Tongue (tissue), 1 donor: ENCODE measurements at regions not wholly inside any gene's neighbourhood (a gene's known extent, or its start where the extent isn't known, plus 50 kb on each side); places are given as distances from the start of the nearest gene placed in this dataset.
"Not testable (repeated sequence)": the region's sequence is repeated elsewhere in the genome, so short reads cannot be mapped to it uniquely, and the experiment has no call there.

Experiments used
- DNase-seq: peaks from one replicate; pipeline ENCODE4 v3.0.0-alpha.2; 2015

GRCh38 chr5:2166306-2166978 is 283.7 kb upstream of the IRX4 start:
- DNase-seq, result no peak

GRCh38 chr5:2165615-2166305 is 283.0 kb upstream of the IRX4 start:
- no peak for DNase-seq

GRCh38 chr5:2165203-2165602 is 282.5 kb upstream of the IRX4 start:
- no peak for DNase-seq

- no peak for DNase-seq
These were observed 281.9 kb upstream of the IRX4 start for GRCh38 chr5:2164586-2164985.

GRCh38 chr5:2163940-2164490 is 281.3 kb upstream of the IRX4 start:
- no peak for DNase-seq

- DNase-seq, result no peak
These were observed 280.5 kb upstream of the IRX4 start for GRCh38 chr5:2163060-2163856.

- no peak for DNase-seq
These were observed 278.1 kb upstream of the IRX4 start for GRCh38 chr5:2160811-2161210.

- DNase-seq, result no peak
These were observed 276.0 kb upstream of the IRX4 start for GRCh38 chr5:2158767-2159166.

- DNase-seq, result no peak
These were observed 275.4 kb upstream of the IRX4 start for GRCh38 chr5:2158109-2158508.

GRCh38 chr5:2157372-2157771 is 274.6 kb upstream of the IRX4 start:
- no peak for DNase-seq

- DNase-seq, result no peak
These were observed 273.8 kb upstream of the IRX4 start for GRCh38 chr5:2156358-2157059.

- DNase-seq, result no peak
These were observed 272.8 kb upstream of the IRX4 start for GRCh38 chr5:2155556-2155955.

- DNase-seq, result no peak
These were observed 271.1 kb upstream of the IRX4 start for GRCh38 chr5:2153802-2154201.

- DNase-seq, result no peak
These were observed 270.6 kb upstream of the IRX4 start for GRCh38 chr5:2153350-2153749.

GRCh38 chr5:2151301-2151888 is 268.7 kb upstream of the IRX4 start:
- DNase-seq, result not testable (repeated sequence)

GRCh38 chr5:2149195-2149539 is 266.4 kb upstream of the IRX4 start:
- DNase-seq, result no peak

- DNase-seq, result no peak
These were observed 265.8 kb upstream of the IRX4 start for GRCh38 chr5:2148312-2149194.

GRCh38 chr5:2147504-2148311 is 265.0 kb upstream of the IRX4 start:
- DNase-seq, result no peak

- DNase-seq, result no peak
These were observed 261.1 kb upstream of the IRX4 start for GRCh38 chr5:2143646-2144353.
